ENCODE measurements at regions not wholly inside any gene's neighbourhood (a gene's known extent, or its start where the extent isn't known, plus 50 kb on each side); places are given as distances from the start of the nearest gene placed in this dataset.

GRCh38 chr15:77720173-77720572 lies 87.5 kb upstream of the LINGO1 start:
- TF ChIP-seq POLR2A (IDR thresholded peaks at IDR 0.05) (no peak), CTCF (IDR thresholded peaks at IDR 0.05) (no peak)
- Histone ChIP-seq H3K27ac (no peak overlapping the region), H3K9me3 (no peaks in the 10 kb centered on the region), H3K36me3 (no peaks in the 10 kb centered on the region), H3K27me3 (peaks cover 0 to 16% (median 6%) of the 10 kb centered on the region in 9 donors), H3K4me1 (peaks cover 0 to 7% (median 0%) of the 10 kb centered on the region in 12 donors), H3K4me3 (no peak overlapping the region)
- 81 to 87% (median 83%) methylated on average over 15 of the region's 15 CpGs for WGBS, 4 donors
- no peak for ATAC-seq
- intact Hi-C loops (cut with DNase I) = no loop called here
- DNase-seq = no peak

GRCh38 chr15:77719450-77719849 lies 86.7 kb upstream of the LINGO1 start:
- intact Hi-C loops (cut with DNase I) = no loop called here
- DNase-seq = no peak

GRCh38 chr15:77717333-77717990 lies 84.8 kb upstream of the LINGO1 start:
- Histone ChIP-seq H3K27ac (no peak overlapping the region), H3K9me3 (no peaks in the 10 kb centered on the region), H3K36me3 (no peaks in the 10 kb centered on the region), H3K4me1 (no peaks in the 10 kb centered on the region), H3K27me3 (peaks cover 0 to 12% (median 6%) of the 10 kb centered on the region in 9 donors), H3K4me3 (no peak overlapping the region)
- 68 to 71% (median 68%) methylated on average over 14 of the region's 14 CpGs; no CpG with 5 or more reads in 1 of the 4 donors for WGBS, 4 donors
- intact Hi-C loops (cut with DNase I) = no loop called here
- DNase-seq (no peak), ATAC-seq (no peak)
- TF ChIP-seq CTCF (IDR thresholded peaks at IDR 0.05) (no peak), POLR2A (IDR thresholded peaks at IDR 0.05) (no peak)

More at GRCh38 chr15:77719450-77719849, 86.7 kb upstream of the LINGO1 start:
- WGBS, 4 donors = 77 to 89% (median 81%) methylated on average over 8 to 11 of the region's 11 CpGs
- H3K4me3 ChIP-seq = no peak overlapping the region
- no peak overlapping the region for H3K27ac ChIP-seq
- peaks cover 0 to 13% (median 6%) of the 10 kb centered on the region in 9 donors for H3K27me3 ChIP-seq
- no peak for ATAC-seq
- TF ChIP-seq POLR2A (IDR thresholded peaks at IDR 0.05) (no peak), CTCF (IDR thresholded peaks at IDR 0.05) (no peak)
- H3K36me3 ChIP-seq = no peaks in the 10 kb centered on the region
- no peaks in the 10 kb centered on the region for H3K9me3 ChIP-seq
- peaks cover 0 to 7% (median 0%) of the 10 kb centered on the region in 12 donors for H3K4me1 ChIP-seq

GRCh38 chr15:77716632-77717332 lies 84.1 kb upstream of the LINGO1 start:
- H3K9me3 ChIP-seq = no peaks in the 10 kb centered on the region
- H3K27ac ChIP-seq = no peak overlapping the region
- peaks cover 0 to 12% (median 6%) of the 10 kb centered on the region in 9 donors for H3K27me3 ChIP-seq
- no peaks in the 10 kb centered on the region for H3K36me3 ChIP-seq
- no peak for ATAC-seq
- intact Hi-C loops (cut with DNase I) = no loop called here
- DNase-seq = no peak
- no peaks in the 10 kb centered on the region for H3K4me1 ChIP-seq
- TF ChIP-seq CTCF (IDR thresholded peaks at IDR 0.05) = no peak
- TF ChIP-seq POLR2A (IDR thresholded peaks at IDR 0.05) = no peak
- 49 to 56% (median 52%) methylated on average over 14 of the region's 14 CpGs for WGBS, 4 donors
- no peak overlapping the region for H3K4me3 ChIP-seq

Measured in heart left ventricle (tissue), 16 donors.